ENCODE measurements at regions not wholly inside any gene's neighbourhood (a gene's known extent, or its start where the extent isn't known, plus 50 kb on each side); places are given as distances from the start of the nearest gene placed in this dataset.
"Not testable (repeated sequence)": the region's sequence is repeated elsewhere in the genome, so short reads cannot be mapped to it uniquely, and the experiment has no call there.

DNA sequence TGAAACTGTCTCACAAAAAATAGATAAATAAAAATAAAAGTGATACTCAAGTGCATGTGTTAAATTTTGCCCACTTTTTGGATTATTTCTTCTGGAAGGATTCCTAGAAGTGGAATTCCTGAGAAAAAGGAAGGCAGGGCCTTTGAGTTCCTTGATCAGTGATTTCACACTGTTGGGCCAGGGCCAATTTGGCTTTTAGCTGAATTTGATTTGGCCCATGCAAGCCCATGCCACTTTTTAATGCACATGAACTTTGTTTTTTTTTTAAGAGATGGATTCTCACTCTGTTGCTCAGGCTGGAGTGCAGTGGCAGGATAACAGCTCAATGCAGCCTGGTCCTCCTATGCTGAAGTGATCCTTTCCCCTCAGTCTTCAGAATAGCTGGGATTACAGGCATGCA is 96.3 kb downstream of the TNFRSF13B start:
- H3K4me3 ChIP-seq (IDR thresholded peaks at IDR 0.05; ENCODE audit: insufficient read depth, low read depth, low read length) = no peak overlapping the region
- no peaks in the 10 kb centered on the region for H3K4me1 ChIP-seq (ENCODE audit: low read depth, poor library complexity, severe bottlenecking)
- H3K9ac ChIP-seq = no peak overlapping the region
- no peaks in the 10 kb centered on the region for H3K79me2 ChIP-seq (ENCODE audit: insufficient read depth, low read depth)
- TF ChIP-seq, protein P1, sequence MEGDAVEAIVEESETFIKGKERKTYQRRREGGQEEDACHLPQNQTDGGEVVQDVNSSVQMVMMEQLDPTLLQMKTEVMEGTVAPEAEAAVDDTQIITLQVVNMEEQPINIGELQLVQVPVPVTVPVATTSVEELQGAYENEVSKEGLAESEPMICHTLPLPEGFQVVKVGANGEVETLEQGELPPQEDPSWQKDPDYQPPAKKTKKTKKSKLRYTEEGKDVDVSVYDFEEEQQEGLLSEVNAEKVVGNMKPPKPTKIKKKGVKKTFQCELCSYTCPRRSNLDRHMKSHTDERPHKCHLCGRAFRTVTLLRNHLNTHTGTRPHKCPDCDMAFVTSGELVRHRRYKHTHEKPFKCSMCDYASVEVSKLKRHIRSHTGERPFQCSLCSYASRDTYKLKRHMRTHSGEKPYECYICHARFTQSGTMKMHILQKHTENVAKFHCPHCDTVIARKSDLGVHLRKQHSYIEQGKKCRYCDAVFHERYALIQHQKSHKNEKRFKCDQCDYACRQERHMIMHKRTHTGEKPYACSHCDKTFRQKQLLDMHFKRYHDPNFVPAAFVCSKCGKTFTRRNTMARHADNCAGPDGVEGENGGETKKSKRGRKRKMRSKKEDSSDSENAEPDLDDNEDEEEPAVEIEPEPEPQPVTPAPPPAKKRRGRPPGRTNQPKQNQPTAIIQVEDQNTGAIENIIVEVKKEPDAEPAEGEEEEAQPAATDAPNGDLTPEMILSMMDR (conservative IDR thresholded peaks at IDR 0.05; ENCODE audit: low read depth, low read length) = no peak
- no peak overlapping the region for H3K27ac ChIP-seq
- no peak overlapping the region for H3K4me2 ChIP-seq
- no peaks in the 10 kb centered on the region for H3K36me3 ChIP-seq (ENCODE audit: insufficient read depth)
- H3K27me3 ChIP-seq (ENCODE audit: insufficient read depth, low read depth) = no peaks in the 10 kb centered on the region
- H4K20me1 ChIP-seq (ENCODE audit: insufficient read depth) = no peaks in the 10 kb centered on the region
- H2AFZ ChIP-seq (ENCODE audit: low read depth) = no peak overlapping the region

DNA sequence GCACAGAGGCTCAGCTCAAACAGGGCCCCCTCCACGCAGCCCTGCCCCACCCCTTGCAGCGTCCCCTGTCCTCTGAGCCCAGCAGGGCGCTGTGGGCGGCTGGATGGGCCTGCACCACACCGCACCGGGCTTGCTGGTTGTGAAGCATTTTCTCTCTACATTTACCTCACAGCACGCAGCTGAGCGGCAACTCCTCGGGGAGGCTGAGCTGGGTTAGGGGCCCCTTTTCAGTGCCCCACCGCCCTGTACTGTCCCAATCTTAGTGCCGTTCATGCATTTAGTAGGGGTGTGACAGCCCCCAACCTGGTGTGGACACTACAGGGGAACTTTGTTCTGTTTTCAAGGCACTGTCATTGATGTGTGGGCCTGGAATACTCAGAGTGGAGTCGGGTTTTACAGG is 97.7 kb downstream of the TNFRSF13B start:
- H3K4me3 ChIP-seq (IDR thresholded peaks at IDR 0.05; ENCODE audit: insufficient read depth, low read depth, low read length); H3K4me2 ChIP-seq; H3K27ac ChIP-seq; H3K36me3 ChIP-seq (ENCODE audit: insufficient read depth); H3K4me1 ChIP-seq (ENCODE audit: low read depth, poor library complexity, severe bottlenecking); H3K9ac ChIP-seq; H3K27me3 ChIP-seq (ENCODE audit: insufficient read depth, low read depth); H3K79me2 ChIP-seq (ENCODE audit: insufficient read depth, low read depth); H4K20me1 ChIP-seq (ENCODE audit: insufficient read depth); H2AFZ ChIP-seq (ENCODE audit: low read depth): not testable (repeated sequence)

DNA sequence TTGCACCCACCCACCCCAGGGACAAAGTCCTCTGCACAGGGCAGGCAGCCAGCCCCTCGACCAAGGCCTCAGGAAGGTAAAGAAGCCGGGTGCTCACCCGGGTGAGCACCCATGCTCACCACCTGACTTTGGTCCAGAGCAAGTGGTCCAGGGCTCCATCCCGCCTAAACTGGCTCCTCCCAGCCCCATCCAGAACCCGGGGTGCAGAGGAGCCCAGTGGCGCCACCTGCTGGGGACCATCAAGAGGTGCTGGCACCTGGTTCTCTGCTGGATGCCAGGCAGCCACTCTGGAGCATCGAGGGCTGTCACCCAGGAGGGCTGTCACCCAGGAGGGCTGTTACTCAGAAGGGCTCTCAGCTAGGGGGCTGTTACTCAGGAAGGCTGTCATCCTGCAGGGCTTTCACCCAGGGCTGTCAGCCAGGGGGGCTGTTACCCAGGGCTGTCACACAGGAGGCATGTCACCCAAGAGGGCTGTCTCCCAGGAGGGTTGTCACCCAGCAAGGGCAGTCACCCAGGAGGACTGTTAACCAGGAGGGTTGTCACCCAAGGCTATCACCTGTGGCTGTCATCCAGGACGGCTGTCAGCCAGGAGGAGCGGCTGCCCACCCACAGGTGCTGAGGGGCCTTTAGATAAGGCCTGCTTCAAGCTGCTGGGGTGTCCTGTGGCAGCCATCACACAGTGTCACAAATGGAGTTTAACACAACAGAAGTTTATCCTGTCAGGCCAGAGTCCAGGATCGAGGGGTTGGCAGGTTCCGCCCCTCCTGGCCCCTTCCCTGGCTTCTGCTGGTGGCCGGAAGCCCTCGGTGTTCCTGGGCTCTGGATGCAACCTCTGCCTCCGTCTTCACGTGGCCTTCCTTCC is 98.5 kb downstream of the TNFRSF13B start:
- H3K9ac ChIP-seq = no peak overlapping the region
- no peaks in the 10 kb centered on the region for H3K27me3 ChIP-seq (ENCODE audit: insufficient read depth, low read depth)
- no peak overlapping the region for H3K4me2 ChIP-seq
- H3K4me3 ChIP-seq (IDR thresholded peaks at IDR 0.05; ENCODE audit: insufficient read depth, low read depth, low read length) = no peak overlapping the region
- no peaks in the 10 kb centered on the region for H3K36me3 ChIP-seq (ENCODE audit: insufficient read depth)
- H2AFZ ChIP-seq (ENCODE audit: low read depth) = no peak overlapping the region
- TF ChIP-seq, protein P1 (conservative IDR thresholded peaks at IDR 0.05; ENCODE audit: low read depth, low read length) = peak; percentile 66
- H3K79me2 ChIP-seq (ENCODE audit: insufficient read depth, low read depth) = no peaks in the 10 kb centered on the region
- no peak overlapping the region for H3K27ac ChIP-seq
- H3K4me1 ChIP-seq (ENCODE audit: low read depth, poor library complexity, severe bottlenecking) = no peaks in the 10 kb centered on the region
- H4K20me1 ChIP-seq (ENCODE audit: insufficient read depth) = no peaks in the 10 kb centered on the region

DNA sequence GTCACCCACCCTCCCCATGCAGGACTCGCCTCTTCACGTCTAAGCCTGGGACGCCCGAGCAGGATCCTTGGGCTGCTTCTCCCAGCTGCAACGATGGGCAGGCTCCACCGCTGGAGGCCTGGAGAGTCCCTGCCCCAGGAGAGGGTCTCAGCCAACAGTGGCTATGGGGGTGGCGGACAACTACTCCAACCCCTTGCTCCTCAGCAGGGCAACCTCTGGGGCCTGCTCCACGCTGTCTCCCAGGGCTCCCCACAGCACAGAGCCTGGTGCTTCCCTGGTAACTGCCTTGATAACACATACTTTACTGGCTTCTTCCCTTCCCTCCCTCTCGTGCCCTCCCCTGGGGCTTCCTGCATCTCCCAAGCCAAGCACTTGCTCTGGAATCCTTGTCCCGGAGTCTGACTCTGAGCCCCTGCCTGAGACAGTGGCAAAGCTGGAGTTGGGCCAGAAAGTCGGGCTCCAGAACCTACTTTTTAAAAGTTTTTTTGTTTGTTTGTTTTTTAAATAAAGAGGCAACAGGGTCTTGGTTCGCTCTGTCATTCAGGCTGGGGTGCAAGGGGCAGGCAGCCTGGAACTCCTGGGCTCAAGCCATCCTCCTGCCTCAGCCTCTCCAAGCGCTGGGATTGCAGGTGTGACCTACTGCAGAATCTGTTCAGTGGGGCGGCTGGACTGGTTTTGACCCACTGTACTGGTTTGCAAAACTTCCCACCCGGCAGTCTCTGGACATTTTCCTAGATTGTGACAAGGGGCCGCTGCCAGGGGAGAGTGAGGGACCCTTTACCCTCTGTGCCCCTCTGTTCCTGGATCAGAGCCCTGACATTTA is 99.4 kb downstream of the TNFRSF13B start:
- Histone ChIP-seq H2AFZ (ENCODE audit: low read depth) (no peak overlapping the region), H3K4me1 (ENCODE audit: low read depth, poor library complexity, severe bottlenecking) (no peaks in the 10 kb centered on the region), H3K36me3 (ENCODE audit: insufficient read depth) (no peaks in the 10 kb centered on the region), H3K27me3 (ENCODE audit: insufficient read depth, low read depth) (no peaks in the 10 kb centered on the region), H3K9ac (no peak overlapping the region), H3K4me3 (IDR thresholded peaks at IDR 0.05; ENCODE audit: insufficient read depth, low read depth, low read length) (no peak overlapping the region), H3K4me2 (no peak overlapping the region), H3K27ac (no peak overlapping the region), H3K79me2 (ENCODE audit: insufficient read depth, low read depth) (no peaks in the 10 kb centered on the region), H4K20me1 (ENCODE audit: insufficient read depth) (no peaks in the 10 kb centered on the region)
- TF ChIP-seq, protein P1 (conservative IDR thresholded peaks at IDR 0.05; ENCODE audit: low read depth, low read length) = no peak

DNA sequence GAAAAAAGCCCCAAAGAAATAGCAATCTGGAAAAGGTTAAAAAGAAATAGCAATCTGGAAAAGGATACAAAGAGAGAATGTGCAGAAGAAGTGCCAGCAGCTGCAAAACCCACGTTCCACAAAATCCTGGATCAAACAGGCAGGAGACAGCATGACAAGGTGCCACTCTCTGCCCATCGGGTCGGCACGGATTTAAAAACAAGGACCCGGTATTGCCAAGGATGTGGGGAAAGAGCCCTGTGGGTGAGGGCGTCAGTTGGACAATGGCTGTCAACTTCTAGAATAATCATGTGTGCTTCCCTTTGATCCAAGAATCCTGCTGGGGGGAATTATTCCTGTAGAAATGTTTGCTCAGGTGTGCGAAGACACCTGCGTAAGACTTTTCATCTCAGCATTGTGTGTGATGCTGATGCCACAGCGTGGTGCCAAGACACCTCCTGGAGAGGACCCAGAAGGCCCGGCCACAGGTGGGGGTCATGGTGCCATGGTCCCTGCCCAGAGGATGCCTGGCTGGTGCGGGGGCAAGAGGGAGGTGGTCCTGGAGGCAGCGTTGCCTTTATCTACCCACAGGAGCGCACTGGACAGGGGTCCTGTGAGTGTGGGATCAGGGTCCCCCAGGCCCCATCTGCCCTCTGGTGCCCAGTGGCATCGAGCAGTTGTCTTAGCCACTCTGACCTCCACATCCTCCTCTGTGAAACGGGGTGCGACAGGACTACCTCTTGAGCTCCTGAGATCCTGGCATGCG is 100.3 kb downstream of the TNFRSF13B start:
- not testable (repeated sequence) for H3K9ac ChIP-seq; H4K20me1 ChIP-seq (ENCODE audit: insufficient read depth); H2AFZ ChIP-seq (ENCODE audit: low read depth); H3K4me1 ChIP-seq (ENCODE audit: low read depth, poor library complexity, severe bottlenecking); H3K4me3 ChIP-seq (IDR thresholded peaks at IDR 0.05; ENCODE audit: insufficient read depth, low read depth, low read length); H3K27me3 ChIP-seq (ENCODE audit: insufficient read depth, low read depth); H3K27ac ChIP-seq; H3K4me2 ChIP-seq; H3K79me2 ChIP-seq (ENCODE audit: insufficient read depth, low read depth); H3K36me3 ChIP-seq (ENCODE audit: insufficient read depth)

All from KMS-11 (cell line).